Fibroblast of the aortic adventitia (primary cell): ENCODE measurements at regions not wholly inside any gene's neighbourhood (a gene's known extent, or its start where the extent isn't known, plus 50 kb on each side); places are given as distances from the start of the nearest gene placed in this dataset.
A peak's percentile ranks its signal among the peaks of the same experiment; 100 is the strongest.

Experiments
- DNase-seq: peaks from one replicate; pipeline ENCODE4 v3.0.0-alpha.2; 2010; ENCODE audit warnings: low read depth
- H3K4me3 ChIP-seq: 2 replicates; pipeline ENCODE4 v1.5.1; 2011; ENCODE audit warnings: low read depth, mild to moderate bottlenecking, control low read depth, low read length, moderate library complexity
- TF ChIP-seq, protein P1 (sequence below): IDR thresholded peaks from 2 replicates; pipeline ENCODE4 v1.5.1; 2011; ENCODE audit warnings: mild to moderate bottlenecking, low read length, control low read depth, inconsistent platforms; ENCODE audit not compliant: insufficient read depth

DNA sequence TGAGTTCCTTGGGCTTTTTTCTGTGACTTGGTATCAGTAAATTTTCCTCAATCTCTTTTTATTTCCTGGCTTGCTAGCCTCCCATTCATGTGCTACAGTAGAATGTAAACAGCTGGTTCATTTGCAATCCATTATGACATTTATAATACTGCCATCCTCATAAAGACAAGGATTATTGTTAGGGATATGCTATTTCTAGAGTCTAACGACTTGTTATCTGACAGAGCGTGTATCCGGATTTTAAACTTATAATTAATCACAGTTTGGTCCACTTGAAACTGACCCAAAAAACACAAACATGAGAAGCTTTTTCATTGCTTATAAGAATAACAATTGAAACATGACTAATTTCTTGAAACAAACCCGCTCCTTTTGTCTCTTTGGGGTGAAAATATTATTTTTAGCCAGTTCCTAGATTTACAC is 585.8 kb downstream of the TLE4 start:
- no peak overlapping the region for H3K4me3 ChIP-seq
- TF ChIP-seq, protein P1, sequence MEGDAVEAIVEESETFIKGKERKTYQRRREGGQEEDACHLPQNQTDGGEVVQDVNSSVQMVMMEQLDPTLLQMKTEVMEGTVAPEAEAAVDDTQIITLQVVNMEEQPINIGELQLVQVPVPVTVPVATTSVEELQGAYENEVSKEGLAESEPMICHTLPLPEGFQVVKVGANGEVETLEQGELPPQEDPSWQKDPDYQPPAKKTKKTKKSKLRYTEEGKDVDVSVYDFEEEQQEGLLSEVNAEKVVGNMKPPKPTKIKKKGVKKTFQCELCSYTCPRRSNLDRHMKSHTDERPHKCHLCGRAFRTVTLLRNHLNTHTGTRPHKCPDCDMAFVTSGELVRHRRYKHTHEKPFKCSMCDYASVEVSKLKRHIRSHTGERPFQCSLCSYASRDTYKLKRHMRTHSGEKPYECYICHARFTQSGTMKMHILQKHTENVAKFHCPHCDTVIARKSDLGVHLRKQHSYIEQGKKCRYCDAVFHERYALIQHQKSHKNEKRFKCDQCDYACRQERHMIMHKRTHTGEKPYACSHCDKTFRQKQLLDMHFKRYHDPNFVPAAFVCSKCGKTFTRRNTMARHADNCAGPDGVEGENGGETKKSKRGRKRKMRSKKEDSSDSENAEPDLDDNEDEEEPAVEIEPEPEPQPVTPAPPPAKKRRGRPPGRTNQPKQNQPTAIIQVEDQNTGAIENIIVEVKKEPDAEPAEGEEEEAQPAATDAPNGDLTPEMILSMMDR, result no peak
- peak; percentile 84 for DNase-seq

DNA sequence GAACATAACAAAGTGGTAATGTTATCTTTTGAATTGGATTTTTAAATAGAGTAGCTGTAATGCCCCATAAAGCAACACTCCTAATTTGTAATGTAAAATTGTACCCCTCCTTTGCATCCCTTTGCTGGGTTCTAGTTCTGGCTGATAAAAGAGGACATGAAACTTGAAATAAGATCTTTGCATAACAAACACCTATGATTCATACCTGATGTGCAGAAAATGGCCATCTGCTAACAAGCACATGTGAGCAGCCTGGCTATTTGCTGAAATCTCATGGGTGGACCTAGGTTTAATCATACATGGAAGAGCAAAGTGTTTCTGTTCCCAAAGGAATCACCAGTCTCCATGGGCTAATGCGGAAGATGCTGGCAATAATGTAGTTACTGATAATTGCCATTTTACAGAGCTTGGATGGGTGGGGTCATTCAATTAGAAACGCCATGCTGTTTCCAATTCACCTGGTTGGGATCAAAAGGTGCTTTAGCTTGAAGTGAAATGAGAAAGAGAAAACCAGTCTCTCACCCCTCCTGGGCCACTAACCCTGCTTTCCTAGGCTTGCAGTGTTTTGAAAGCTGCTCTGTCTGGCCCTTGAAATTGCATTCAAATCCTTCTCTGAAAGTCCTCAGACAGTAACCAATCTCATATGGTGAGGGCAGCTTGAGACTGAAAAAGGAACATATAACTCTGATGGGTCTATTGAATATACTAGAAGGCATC is 585.1 kb downstream of the TLE4 start:
- TF ChIP-seq, protein P1, result no peak
- DNase-seq, result no peak
- no peak overlapping the region for H3K4me3 ChIP-seq

DNA sequence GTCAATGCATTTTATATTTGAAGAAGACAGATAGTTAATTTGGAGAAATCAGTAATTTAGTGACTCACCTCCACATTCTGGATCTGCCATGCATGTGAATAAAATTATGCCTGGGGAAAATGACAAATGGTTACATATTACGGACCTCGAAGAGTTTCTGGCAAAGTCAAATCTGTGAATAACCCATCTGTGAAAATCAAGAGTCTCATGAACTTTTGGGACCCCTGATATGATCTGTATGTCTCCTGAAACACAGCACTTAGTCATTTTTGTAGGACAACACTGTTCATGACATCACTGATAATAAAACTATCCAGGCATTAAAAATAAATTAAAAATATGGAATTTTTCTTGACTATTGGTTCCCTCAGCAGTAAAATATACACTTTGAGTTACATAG is 584.5 kb downstream of the TLE4 start:
- TF ChIP-seq, protein P1, result no peak
- H3K4me3 ChIP-seq, result no peak overlapping the region
- DNase-seq, result no peak

DNA sequence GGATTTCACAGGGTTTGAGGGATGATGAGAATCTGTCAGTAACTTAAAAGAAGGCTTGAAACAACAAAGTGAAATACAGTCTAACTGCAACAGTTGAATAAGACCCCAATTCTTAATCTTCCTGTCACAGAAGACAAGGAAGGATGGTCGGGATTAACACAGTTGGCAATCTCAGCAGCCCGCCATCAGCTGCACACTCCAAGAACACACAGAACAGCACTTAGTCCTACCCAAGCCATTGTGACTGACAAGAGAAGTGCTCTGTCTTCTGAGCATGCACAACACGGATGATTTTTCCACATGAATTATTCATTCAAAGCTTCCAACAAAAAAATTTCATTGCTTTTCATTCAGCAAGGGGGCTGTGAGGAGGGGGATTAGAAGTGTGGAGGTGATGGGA is 576.1 kb downstream of the TLE4 start:
- TF ChIP-seq, protein P1, result no peak
- DNase-seq, result no peak
- H3K4me3 ChIP-seq, result no peak overlapping the region

DNA sequence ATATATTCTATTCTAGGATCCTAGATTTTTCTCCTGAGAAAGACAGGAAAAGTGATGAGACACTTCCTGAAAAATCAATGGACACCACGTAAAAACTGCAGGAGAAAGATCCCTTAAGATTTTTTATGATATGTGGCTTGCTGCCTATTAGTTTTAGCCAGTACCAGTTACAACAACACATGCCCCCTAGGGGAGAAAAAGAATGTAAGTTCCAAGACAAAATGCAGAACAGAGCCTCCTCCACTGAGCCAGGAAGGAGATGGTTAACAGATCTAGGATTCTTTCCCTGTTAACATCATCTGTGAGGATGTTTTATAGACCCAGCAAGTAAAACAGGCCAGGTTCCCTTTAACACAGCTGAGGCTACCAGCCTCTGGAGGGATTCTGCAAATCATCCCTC is 574.7 kb downstream of the TLE4 start:
- no peak overlapping the region for H3K4me3 ChIP-seq
- TF ChIP-seq, protein P1, result peak; percentile 28
- peak; percentile 15 for DNase-seq

DNA sequence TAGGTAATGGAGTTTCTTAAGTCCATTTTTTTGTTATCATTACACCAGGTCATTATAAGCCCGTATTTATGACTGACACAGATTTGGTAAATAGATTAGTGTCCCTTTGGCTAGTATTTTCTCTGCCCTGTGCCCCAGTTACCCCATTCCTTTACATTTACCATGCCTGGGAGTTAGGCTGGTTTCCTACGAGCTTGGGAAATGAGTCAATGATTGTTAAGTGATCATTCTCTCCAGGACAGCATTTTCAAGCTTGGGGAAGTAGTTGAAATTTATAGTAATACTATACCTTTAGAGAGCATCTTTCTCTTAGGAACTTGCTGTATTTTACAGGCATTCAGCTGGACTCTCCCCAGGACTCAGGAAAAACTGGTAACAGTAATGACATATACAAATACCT is 573.1 kb downstream of the TLE4 start:
- TF ChIP-seq, protein P1, result no peak
- DNase-seq, result no peak
- H3K4me3 ChIP-seq, result no peak overlapping the region

DNA sequence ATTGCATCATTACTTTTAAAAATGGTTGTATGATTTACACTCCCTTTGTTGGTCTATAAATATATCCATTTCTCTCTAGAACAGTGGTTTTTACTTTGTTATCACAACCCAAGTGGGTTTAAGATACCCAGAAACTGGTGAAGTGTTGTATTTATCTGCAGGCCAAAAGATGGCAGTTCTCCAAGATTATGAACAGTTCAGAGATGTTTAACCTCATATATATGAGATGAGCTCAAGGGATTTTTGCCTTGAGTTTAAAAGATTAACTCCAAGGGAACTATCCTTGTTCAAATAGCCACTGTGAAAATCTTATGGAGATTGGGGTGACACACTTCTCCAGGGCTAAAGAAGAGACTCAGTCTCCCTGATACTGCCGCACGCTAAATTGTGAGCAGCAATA is 572.6 kb downstream of the TLE4 start:
- no peak for DNase-seq
- TF ChIP-seq, protein P1, result no peak
- H3K4me3 ChIP-seq, result no peak overlapping the region
